ENCODE measurements at regions not wholly inside any gene's neighbourhood (a gene's known extent, or its start where the extent isn't known, plus 50 kb on each side); places are given as distances from the start of the nearest gene placed in this dataset.
"Not testable (repeated sequence)": the region's sequence is repeated elsewhere in the genome, so short reads cannot be mapped to it uniquely, and the experiment has no call there.

DNA sequence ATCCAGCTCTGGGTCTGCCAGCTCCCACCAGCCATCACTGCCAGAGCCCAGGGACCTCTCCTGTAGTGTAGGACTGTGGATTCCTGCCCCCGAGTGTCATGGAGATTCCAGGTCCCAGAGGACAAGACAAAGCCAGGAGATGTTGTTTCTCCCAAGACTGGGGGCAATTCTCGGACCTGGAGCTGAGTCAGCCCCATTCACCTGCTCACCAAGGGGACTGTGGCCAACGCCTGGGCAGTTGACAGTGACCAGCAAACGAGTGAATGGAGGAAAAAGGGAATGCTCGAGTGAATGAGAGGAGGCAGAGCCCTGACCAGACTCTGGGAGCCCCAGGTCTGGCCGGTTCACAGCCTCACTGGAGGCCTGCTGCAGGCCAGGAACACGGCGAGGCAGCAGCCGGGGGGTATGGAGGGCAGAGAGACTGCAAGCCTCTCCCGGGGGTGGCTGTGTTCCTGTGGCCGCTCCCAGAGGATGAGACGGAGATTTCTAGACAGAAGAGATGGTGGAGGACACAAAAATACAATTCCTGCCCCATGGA, 61.3 kb upstream of the PRR5 start:
- POLR2A ChIA-PET (ENCODE audit: low non-redundant PET): no interaction called here
- H3K4me3 ChIP-seq (ENCODE audit: low read depth, low read length, poor library complexity, severe bottlenecking): no peak overlapping the region
- CTCF ChIA-PET: no interaction called here
- H3K27ac ChIP-seq (ENCODE audit: low read depth, low read length, poor library complexity, severe bottlenecking): no peak overlapping the region
- intact Hi-C loops (cut with micrococcal nuclease; ENCODE audit: unreplicated experiment): no loop called here
- no peaks in the 10 kb centered on the region for H3K9me3 ChIP-seq (ENCODE audit: low read depth, low read length, poor library complexity, severe bottlenecking)
- H3K4me1 ChIP-seq (ENCODE audit: insufficient read depth, low read length, poor library complexity, severe bottlenecking): no peaks in the 10 kb centered on the region
- DNase-seq (ENCODE audit: low spot score): no peak
- TF ChIP-seq, protein P1, sequence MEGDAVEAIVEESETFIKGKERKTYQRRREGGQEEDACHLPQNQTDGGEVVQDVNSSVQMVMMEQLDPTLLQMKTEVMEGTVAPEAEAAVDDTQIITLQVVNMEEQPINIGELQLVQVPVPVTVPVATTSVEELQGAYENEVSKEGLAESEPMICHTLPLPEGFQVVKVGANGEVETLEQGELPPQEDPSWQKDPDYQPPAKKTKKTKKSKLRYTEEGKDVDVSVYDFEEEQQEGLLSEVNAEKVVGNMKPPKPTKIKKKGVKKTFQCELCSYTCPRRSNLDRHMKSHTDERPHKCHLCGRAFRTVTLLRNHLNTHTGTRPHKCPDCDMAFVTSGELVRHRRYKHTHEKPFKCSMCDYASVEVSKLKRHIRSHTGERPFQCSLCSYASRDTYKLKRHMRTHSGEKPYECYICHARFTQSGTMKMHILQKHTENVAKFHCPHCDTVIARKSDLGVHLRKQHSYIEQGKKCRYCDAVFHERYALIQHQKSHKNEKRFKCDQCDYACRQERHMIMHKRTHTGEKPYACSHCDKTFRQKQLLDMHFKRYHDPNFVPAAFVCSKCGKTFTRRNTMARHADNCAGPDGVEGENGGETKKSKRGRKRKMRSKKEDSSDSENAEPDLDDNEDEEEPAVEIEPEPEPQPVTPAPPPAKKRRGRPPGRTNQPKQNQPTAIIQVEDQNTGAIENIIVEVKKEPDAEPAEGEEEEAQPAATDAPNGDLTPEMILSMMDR (conservative IDR thresholded peaks at IDR 0.05; ENCODE audit: low read depth, low read length): no peak
- no peak for TF ChIP-seq EZH2 (IDR thresholded peaks at IDR 0.05; ENCODE audit: borderline replicate concordance, low read depth, low read length, poor library complexity, severe bottlenecking)
- peaks cover 2% of the 10 kb centered on the region for H3K27me3 ChIP-seq (replicated peaks; ENCODE audit: insufficient read depth, low read depth, low read length, poor library complexity)
- BruUV-seq (replicated peaks): no TSS peak
- H3K36me3 ChIP-seq (ENCODE audit: insufficient read depth, low read length, poor library complexity, severe bottlenecking): no peaks in the 10 kb centered on the region

DNA sequence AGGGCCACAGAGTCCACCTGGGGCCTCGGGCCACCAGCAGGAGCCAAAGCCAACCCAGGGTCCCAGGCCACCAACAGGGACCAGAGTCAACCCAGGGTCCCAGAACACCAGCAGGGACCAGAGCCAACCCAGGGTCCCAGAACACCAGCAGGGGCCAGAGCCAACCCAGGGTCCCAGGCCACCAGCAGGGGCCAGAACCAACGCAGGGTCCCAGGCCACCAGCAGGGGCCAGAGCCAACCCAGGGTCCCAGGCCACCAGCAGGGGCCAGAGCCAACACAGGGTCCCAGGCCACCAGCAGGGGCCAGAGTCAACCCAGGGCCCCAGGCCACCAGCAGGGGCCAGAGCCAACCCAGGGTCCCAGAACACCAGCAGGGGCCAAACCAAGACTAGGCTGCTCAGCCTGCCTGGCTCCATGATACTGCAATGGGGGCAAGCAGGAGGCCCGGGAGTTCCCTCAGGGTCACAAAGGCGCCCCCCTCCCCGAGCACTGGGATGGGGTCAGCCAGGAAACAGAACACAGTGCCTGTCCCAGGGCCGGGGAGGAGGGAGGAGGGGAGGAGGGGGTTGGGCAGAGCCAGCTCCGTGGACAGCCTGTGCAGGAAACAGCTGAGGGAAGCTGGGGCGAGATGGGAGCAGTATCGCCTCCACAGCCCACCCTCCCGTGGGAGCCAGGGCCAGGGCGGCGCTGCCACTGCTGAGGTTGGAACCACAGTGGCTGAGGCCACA, 62.0 kb upstream of the PRR5 start:
- no peak for DNase-seq (ENCODE audit: low spot score)
- POLR2A ChIA-PET (ENCODE audit: low non-redundant PET): no interaction called here

GRCh38 chr22:44638971-44639760, 62.8 kb upstream of the PRR5 start:
- no peak overlapping the region for H3K27ac ChIP-seq (ENCODE audit: low read depth, low read length, poor library complexity, severe bottlenecking)
- ChIA-PET POLR2A (ENCODE audit: low non-redundant PET) (no interaction called here), CTCF (no interaction called here)
- no peak for TF ChIP-seq EZH2 (IDR thresholded peaks at IDR 0.05; ENCODE audit: borderline replicate concordance, low read depth, low read length, poor library complexity, severe bottlenecking)
- TF ChIP-seq, protein P1 (conservative IDR thresholded peaks at IDR 0.05; ENCODE audit: low read depth, low read length): no peak
- no peak for DNase-seq (ENCODE audit: low spot score)
- H3K4me3 ChIP-seq (ENCODE audit: low read depth, low read length, poor library complexity, severe bottlenecking): no peak overlapping the region
- intact Hi-C loops (cut with micrococcal nuclease; ENCODE audit: unreplicated experiment): no loop called here
- H3K9me3 ChIP-seq (ENCODE audit: low read depth, low read length, poor library complexity, severe bottlenecking): no peaks in the 10 kb centered on the region
- no peaks in the 10 kb centered on the region for H3K4me1 ChIP-seq (ENCODE audit: insufficient read depth, low read length, poor library complexity, severe bottlenecking)
- no TSS peak for BruUV-seq (replicated peaks)
- peaks cover under 1% of the 10 kb centered on the region for H3K27me3 ChIP-seq (replicated peaks; ENCODE audit: insufficient read depth, low read depth, low read length, poor library complexity)
- H3K36me3 ChIP-seq (ENCODE audit: insufficient read depth, low read length, poor library complexity, severe bottlenecking): no peaks in the 10 kb centered on the region

More for the DNA sequence above, 62.0 kb upstream of the PRR5 start:
- CTCF ChIA-PET: no interaction called here
- no TSS peak for BruUV-seq (replicated peaks)
- Histone ChIP-seq H3K4me3 (ENCODE audit: low read depth, low read length, poor library complexity, severe bottlenecking) (no peak overlapping the region), H3K9me3 (ENCODE audit: low read depth, low read length, poor library complexity, severe bottlenecking) (no peaks in the 10 kb centered on the region), H3K4me1 (ENCODE audit: insufficient read depth, low read length, poor library complexity, severe bottlenecking) (no peaks in the 10 kb centered on the region), H3K27me3 (replicated peaks; ENCODE audit: insufficient read depth, low read depth, low read length, poor library complexity) (peaks cover 2% of the 10 kb centered on the region), H3K27ac (ENCODE audit: low read depth, low read length, poor library complexity, severe bottlenecking) (no peak overlapping the region), H3K36me3 (ENCODE audit: insufficient read depth, low read length, poor library complexity, severe bottlenecking) (no peaks in the 10 kb centered on the region)
- TF ChIP-seq EZH2 (IDR thresholded peaks at IDR 0.05; ENCODE audit: borderline replicate concordance, low read depth, low read length, poor library complexity, severe bottlenecking): no peak
- TF ChIP-seq, protein P1 (conservative IDR thresholded peaks at IDR 0.05; ENCODE audit: low read depth, low read length): no peak
- intact Hi-C loops (cut with micrococcal nuclease; ENCODE audit: unreplicated experiment): no loop called here

GRCh38 chr22:44636502-44637206, 65.3 kb upstream of the PRR5 start:
- H3K36me3 ChIP-seq (ENCODE audit: insufficient read depth, low read length, poor library complexity, severe bottlenecking); H3K27me3 ChIP-seq (replicated peaks; ENCODE audit: insufficient read depth, low read depth, low read length, poor library complexity); intact Hi-C loops (cut with micrococcal nuclease; ENCODE audit: unreplicated experiment); DNase-seq (ENCODE audit: low spot score); POLR2A ChIA-PET (ENCODE audit: low non-redundant PET); BruUV-seq (replicated peaks); H3K4me3 ChIP-seq (ENCODE audit: low read depth, low read length, poor library complexity, severe bottlenecking); H3K4me1 ChIP-seq (ENCODE audit: insufficient read depth, low read length, poor library complexity, severe bottlenecking); H3K27ac ChIP-seq (ENCODE audit: low read depth, low read length, poor library complexity, severe bottlenecking); H3K9me3 ChIP-seq (ENCODE audit: low read depth, low read length, poor library complexity, severe bottlenecking): not testable (repeated sequence)
- CTCF ChIA-PET: interaction anchor here (0.7 kb wide), 1 partner anchor 551 kb away, joined by 3 read pairs; no protein-coding TSS in a partner anchor

DNA sequence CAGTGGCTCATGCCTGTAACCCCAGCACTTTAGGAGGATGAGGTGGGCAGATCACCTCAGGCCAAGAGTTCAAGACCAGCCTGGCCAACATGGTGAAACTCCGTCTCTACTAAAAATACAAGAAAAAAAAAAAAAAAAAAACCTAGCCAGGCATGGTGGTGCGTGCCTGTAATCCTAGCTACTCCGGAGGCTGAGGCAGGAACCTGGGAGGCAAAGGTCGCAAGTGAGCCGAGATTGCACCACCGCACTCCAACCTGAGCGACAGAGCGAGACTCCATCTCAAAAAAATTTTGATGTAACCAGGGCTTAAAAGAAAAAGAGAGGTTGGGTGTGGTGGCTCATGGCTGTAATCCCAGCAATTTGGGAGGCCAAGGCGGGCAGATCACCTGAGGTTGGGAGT, 66.4 kb upstream of the PRR5 start:
- POLR2A ChIA-PET (ENCODE audit: low non-redundant PET); CTCF ChIA-PET; BruUV-seq (replicated peaks); H3K36me3 ChIP-seq (ENCODE audit: insufficient read depth, low read length, poor library complexity, severe bottlenecking); H3K4me1 ChIP-seq (ENCODE audit: insufficient read depth, low read length, poor library complexity, severe bottlenecking); H3K27ac ChIP-seq (ENCODE audit: low read depth, low read length, poor library complexity, severe bottlenecking); H3K9me3 ChIP-seq (ENCODE audit: low read depth, low read length, poor library complexity, severe bottlenecking); H3K27me3 ChIP-seq (replicated peaks; ENCODE audit: insufficient read depth, low read depth, low read length, poor library complexity); H3K4me3 ChIP-seq (ENCODE audit: low read depth, low read length, poor library complexity, severe bottlenecking); intact Hi-C loops (cut with micrococcal nuclease; ENCODE audit: unreplicated experiment); DNase-seq (ENCODE audit: low spot score): not testable (repeated sequence)

All from A673 (cell line).